Activated CD8-positive, alpha-beta T cell treated with anti-CD3 and anti-CD28 coated beads for 36 hours (primary cell): ENCODE measurements at regions not wholly inside any gene's neighbourhood (a gene's known extent, or its start where the extent isn't known, plus 50 kb on each side); places are given as distances from the start of the nearest gene placed in this dataset.
A peak's percentile ranks its signal among the peaks of the same experiment; 100 is the strongest.
"Not testable (repeated sequence)": the region's sequence is repeated elsewhere in the genome, so short reads cannot be mapped to it uniquely, and the experiment has no call there.

Experiments used
- ATAC-seq: fragments of 200-7000 bp; cut with Tn5 transposase; one replicate; pipeline ENCODE4 v1.10.0; 2021; ENCODE audit warnings: mild to moderate bottlenecking, moderate library complexity
- CTCF ChIA-PET: fragments of 350-600 bp; sonication (Branson Sonifier 250); formaldehyde crosslinking; loops from one replicate; lab custom pipeline; 2021; ENCODE audit warnings: antibody characterized with exemption; lab: Charles Lee
- POLR2A ChIA-PET: fragments of 350-600 bp; sonication (Branson Sonifier 250); formaldehyde crosslinking; loops from one replicate; lab custom pipeline; 2021; ENCODE audit warnings: antibody characterized with exemption; lab: Charles Lee
- DNase-seq: peaks from one replicate; pipeline ENCODE4 v3.0.0-alpha.2; 2020
- H3K27ac Mint-ChIP-seq: one replicate; pipeline ENCODE4 v1.8.0; 2021; ENCODE audit warnings: mild to moderate bottlenecking, mixed read lengths
- H3K27me3 Mint-ChIP-seq: one replicate; pipeline ENCODE4 v1.8.0; 2021; ENCODE audit warnings: mixed read lengths
- H3K36me3 Mint-ChIP-seq: one replicate; pipeline ENCODE4 v1.8.0; 2021; ENCODE audit warnings: low read depth, mixed read lengths
- H3K4me1 Mint-ChIP-seq: one replicate; pipeline ENCODE4 v1.8.0; 2021; ENCODE audit warnings: low read depth, mixed read lengths
- H3K4me3 Mint-ChIP-seq: one replicate; pipeline ENCODE4 v1.8.0; 2021; ENCODE audit warnings: mild to moderate bottlenecking, moderate library complexity, mixed read lengths
- H3K9me3 Mint-ChIP-seq: one replicate; pipeline ENCODE4 v1.8.0; 2021; ENCODE audit warnings: mixed read lengths
- intact Hi-C: fragments of 100-400 bp; cut with micrococcal nuclease; formaldehyde crosslinking; loops from one replicate; pipeline ENCODE4 v1.10.0; 2022
- TF ChIP-seq, protein P1 (sequence below): fragments of 200-600 bp; IDR thresholded peaks from one replicate; pipeline ENCODE4 v1.8.0; 2022; ENCODE audit warnings: antibody characterized with exemption, mild to moderate bottlenecking

DNA sequence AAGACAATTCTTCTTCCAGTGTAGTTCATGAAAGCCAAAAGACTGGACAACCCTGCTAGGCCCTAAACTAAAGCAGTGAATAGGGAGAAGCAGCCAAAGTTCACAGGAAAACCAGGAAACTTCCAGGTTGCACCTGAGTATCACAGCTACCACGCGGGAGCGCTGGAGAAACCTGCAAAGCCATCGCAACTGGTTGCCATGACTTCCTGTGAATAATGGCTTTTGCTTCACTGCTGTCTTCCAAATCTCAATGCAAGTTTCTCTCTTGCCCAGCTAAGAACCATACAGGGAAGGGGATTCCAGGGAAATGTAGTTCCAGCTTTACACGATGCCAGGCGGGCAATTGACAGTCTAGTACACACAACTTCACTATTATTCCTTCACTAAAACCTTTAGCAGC is 114.1 kb downstream of the GXYLT1 start:
- H3K27me3 Mint-ChIP-seq, result peaks cover 8% of the 10 kb centered on the region
- H3K36me3 Mint-ChIP-seq, result no peaks in the 10 kb centered on the region
- H3K4me3 Mint-ChIP-seq, result no peak overlapping the region
- H3K27ac Mint-ChIP-seq, result no peak overlapping the region
- TF ChIP-seq, protein P1, sequence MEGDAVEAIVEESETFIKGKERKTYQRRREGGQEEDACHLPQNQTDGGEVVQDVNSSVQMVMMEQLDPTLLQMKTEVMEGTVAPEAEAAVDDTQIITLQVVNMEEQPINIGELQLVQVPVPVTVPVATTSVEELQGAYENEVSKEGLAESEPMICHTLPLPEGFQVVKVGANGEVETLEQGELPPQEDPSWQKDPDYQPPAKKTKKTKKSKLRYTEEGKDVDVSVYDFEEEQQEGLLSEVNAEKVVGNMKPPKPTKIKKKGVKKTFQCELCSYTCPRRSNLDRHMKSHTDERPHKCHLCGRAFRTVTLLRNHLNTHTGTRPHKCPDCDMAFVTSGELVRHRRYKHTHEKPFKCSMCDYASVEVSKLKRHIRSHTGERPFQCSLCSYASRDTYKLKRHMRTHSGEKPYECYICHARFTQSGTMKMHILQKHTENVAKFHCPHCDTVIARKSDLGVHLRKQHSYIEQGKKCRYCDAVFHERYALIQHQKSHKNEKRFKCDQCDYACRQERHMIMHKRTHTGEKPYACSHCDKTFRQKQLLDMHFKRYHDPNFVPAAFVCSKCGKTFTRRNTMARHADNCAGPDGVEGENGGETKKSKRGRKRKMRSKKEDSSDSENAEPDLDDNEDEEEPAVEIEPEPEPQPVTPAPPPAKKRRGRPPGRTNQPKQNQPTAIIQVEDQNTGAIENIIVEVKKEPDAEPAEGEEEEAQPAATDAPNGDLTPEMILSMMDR, result no peak
- POLR2A ChIA-PET, result no interaction called here
- no peaks in the 10 kb centered on the region for H3K9me3 Mint-ChIP-seq
- CTCF ChIA-PET, result interaction anchor here (1.5 kb wide), 1 partner anchor 9 kb away, joined by 3 read pairs; no protein-coding TSS in a partner anchor
- intact Hi-C loops, result no loop called here
- H3K4me1 Mint-ChIP-seq, result no peaks in the 10 kb centered on the region
- ATAC-seq (no peak), DNase-seq (no peak)

DNA sequence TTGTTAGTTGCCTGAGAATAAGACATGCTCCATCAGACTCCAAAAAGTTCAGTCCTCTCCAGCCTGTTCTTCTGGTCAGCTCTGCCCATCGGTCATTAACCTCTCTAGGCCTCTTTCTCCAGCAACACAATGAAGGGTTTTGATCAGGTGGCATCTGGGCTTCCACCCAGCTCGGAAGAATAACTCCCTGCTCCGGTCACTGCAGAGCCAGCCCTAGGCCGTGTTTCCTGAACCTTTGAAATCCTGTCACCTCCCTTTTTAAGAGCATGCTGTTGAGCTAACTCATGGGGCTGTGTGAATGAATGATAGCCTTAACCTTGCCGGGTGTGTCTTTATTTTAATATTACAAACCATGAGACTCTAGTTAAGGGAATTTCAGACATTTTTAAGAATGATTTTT is 117.1 kb downstream of the GXYLT1 start:
- ATAC-seq (no peak), DNase-seq (no peak)
- peaks cover 8% of the 10 kb centered on the region for H3K4me1 Mint-ChIP-seq
- peaks cover 16% of the 10 kb centered on the region for H3K27me3 Mint-ChIP-seq
- TF ChIP-seq, protein P1, result no peak
- no peak overlapping the region for H3K4me3 Mint-ChIP-seq
- intact Hi-C loops, result loop anchor here (10.0 kb wide), 2 partner anchors 753 to 1093 kb away; no protein-coding TSS in a partner anchor
- H3K9me3 Mint-ChIP-seq, result no peaks in the 10 kb centered on the region
- CTCF ChIA-PET, result no interaction called here
- H3K36me3 Mint-ChIP-seq, result no peaks in the 10 kb centered on the region
- POLR2A ChIA-PET, result no interaction called here
- no peak overlapping the region for H3K27ac Mint-ChIP-seq

DNA sequence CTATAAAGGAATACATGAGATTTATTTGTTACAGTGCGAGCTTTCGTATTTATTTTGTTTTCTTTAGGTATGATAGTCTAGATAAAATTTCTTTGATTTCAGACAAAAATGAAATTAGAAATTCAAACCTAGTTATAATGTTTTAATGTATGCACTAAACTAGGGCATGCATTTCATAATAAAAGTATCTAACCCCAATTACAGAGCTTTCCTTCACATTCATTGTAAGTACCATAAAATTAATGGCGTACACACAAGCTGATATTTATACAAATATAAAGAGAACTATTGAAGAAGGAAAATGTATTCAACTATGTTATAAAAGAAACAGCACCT is 120.2 kb downstream of the GXYLT1 start:
- DNase-seq, result no peak
- peak overlapping the region; percentile 62 for H3K4me3 Mint-ChIP-seq
- H3K27me3 Mint-ChIP-seq, result peaks cover 12% of the 10 kb centered on the region
- POLR2A ChIA-PET, result no interaction called here
- TF ChIP-seq, protein P1, result peak; percentile 28
- intact Hi-C loops, result loop anchor here (10.0 kb wide), 2 partner anchors 750 to 1090 kb away; no protein-coding TSS in a partner anchor
- no peak overlapping the region for H3K27ac Mint-ChIP-seq
- H3K9me3 Mint-ChIP-seq, result no peaks in the 10 kb centered on the region
- CTCF ChIA-PET, result interaction anchor here (0.8 to 4.0 kb wide), 33 partner anchors 8 to 1078 kb away, joined by 3 to 38 read pairs (median 4); no protein-coding TSS in a partner anchor
- H3K36me3 Mint-ChIP-seq, result no peaks in the 10 kb centered on the region
- H3K4me1 Mint-ChIP-seq, result peaks cover 8% of the 10 kb centered on the region
- ATAC-seq, result no peak

DNA sequence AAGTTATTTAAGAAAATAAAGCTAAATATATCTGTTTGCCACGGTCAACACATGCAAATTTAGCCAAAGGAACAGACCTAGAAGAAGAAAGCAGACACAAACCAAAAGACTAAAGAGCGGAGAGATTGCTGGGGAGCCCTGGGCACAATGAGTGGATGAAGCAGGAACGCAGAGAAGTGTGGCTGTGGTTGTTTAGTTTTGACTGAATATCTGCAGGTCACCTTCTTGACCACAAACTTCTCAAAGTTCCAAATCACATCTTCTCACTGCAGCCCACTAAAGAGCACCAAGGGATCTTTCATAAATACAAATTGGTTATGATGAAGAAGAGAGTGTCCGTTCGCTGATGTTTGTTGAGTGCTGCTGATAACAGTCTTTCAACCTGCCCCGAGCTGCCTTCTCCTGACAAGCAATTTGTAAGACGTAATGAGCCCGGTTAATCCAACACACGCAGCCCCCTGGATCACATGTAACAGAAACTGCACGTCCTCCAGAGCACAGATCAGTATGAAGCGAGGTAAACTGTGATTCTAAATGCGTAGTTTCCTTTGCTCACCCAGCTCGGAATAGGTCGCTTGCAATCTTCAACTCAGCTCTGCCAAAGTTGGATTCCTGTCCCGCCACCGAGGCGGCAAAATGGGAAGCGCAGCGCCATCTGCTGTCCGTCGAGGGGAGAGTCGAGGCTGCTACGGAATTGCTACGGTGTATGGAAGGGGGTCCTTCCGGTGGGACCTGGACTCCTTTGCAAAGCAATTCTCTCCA is 120.8 kb downstream of the GXYLT1 start:
- POLR2A ChIA-PET, result interaction anchor here (0.5 to 1.0 kb wide), 2 partner anchors 9 to 375 kb away, joined by 3 read pairs; no protein-coding TSS in a partner anchor
- TF ChIP-seq, protein P1, result peak; percentile 96
- Mint-ChIP-seq H3K27me3 (peaks cover 12% of the 10 kb centered on the region), H3K4me1 (peaks cover 8% of the 10 kb centered on the region), H3K27ac (no peak overlapping the region), H3K9me3 (no peaks in the 10 kb centered on the region), H3K4me3 (peak overlapping the region; percentile 62), H3K36me3 (no peaks in the 10 kb centered on the region)
- DNase-seq (peak; percentile 76), ATAC-seq (peak; percentile 92)
- CTCF ChIA-PET, result interaction anchor here (0.6 to 4.0 kb wide), 45 partner anchors 9 to 1078 kb away, joined by 3 to 38 read pairs (median 4); no protein-coding TSS in a partner anchor
- intact Hi-C loops, result loop anchor here (10.0 kb wide), 2 partner anchors 749 to 1089 kb away; no protein-coding TSS in a partner anchor

DNA sequence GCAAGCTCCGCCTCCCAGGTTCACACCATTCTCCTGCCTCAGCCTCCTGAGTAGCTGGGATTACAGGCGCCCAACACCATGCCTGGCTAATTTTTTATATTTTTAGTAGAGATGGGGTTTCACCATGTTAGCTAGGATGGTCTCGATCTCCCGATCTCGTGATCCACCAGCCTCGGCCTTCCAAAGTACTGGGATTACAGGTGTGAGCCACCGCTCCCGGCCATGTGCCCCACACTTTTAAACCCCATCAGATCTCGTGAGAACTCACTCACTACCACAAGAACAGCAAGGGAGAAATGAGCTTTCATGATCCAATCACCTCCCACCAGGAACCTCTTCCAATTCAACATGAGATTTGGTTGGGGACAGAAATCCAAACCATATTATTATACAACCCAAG is 122.7 kb downstream of the GXYLT1 start:
- H3K27ac Mint-ChIP-seq, H3K4me1 Mint-ChIP-seq, POLR2A ChIA-PET, H3K36me3 Mint-ChIP-seq, H3K4me3 Mint-ChIP-seq, H3K9me3 Mint-ChIP-seq, DNase-seq, ATAC-seq: not testable (repeated sequence)
- H3K27me3 Mint-ChIP-seq, result peaks cover 12% of the 10 kb centered on the region
- CTCF ChIA-PET, result interaction anchor here (1.0 to 4.0 kb wide), 2 partner anchors 9 to 1076 kb away, joined by 3 to 31 read pairs; no protein-coding TSS in a partner anchor
- intact Hi-C loops, result loop anchor here (10.0 kb wide), 2 partner anchors 747 to 1087 kb away; no protein-coding TSS in a partner anchor
